ENCODE measurements at regions not wholly inside any gene's neighbourhood (a gene's known extent, or its start where the extent isn't known, plus 50 kb on each side); places are given as distances from the start of the nearest gene placed in this dataset.
"Not testable (repeated sequence)": the region's sequence is repeated elsewhere in the genome, so short reads cannot be mapped to it uniquely, and the experiment has no call there.

GRCh38 chr1:116292929-116293725, 79.9 kb upstream of the ATP1A1 start:
- Mint-ChIP-seq H3K27me3 (ENCODE audit: low read depth) (peaks cover 6% of the 10 kb centered on the region), H3K27ac (ENCODE audit: unreplicated experiment) (no peak overlapping the region), H3K9me3 (ENCODE audit: low read depth) (no peaks in the 10 kb centered on the region), H3K4me3 (ENCODE audit: unreplicated experiment) (no peak overlapping the region), H3K36me3 (ENCODE audit: low read depth) (no peaks in the 10 kb centered on the region), H3K4me1 (ENCODE audit: low read depth) (no peaks in the 10 kb centered on the region)
- DNase-seq (ENCODE audit: low spot score): no peak
- TF ChIP-seq CTCF (IDR thresholded peaks at IDR 0.05): no peak

- no peak for TF ChIP-seq CTCF (IDR thresholded peaks at IDR 0.05)
Observed at GRCh38 chr1:116297495-116298212, 75.4 kb upstream of the ATP1A1 start.

GRCh38 chr1:116298213-116298579, 74.8 kb upstream of the ATP1A1 start:
- not testable (repeated sequence) for H3K27ac Mint-ChIP-seq (ENCODE audit: unreplicated experiment); H3K36me3 Mint-ChIP-seq (ENCODE audit: low read depth); DNase-seq (ENCODE audit: low spot score); H3K9me3 Mint-ChIP-seq (ENCODE audit: low read depth); H3K4me3 Mint-ChIP-seq (ENCODE audit: unreplicated experiment); H3K27me3 Mint-ChIP-seq (ENCODE audit: low read depth); H3K4me1 Mint-ChIP-seq (ENCODE audit: low read depth)

More at GRCh38 chr1:116297495-116298212, 75.4 kb upstream of the ATP1A1 start:
- no peaks in the 10 kb centered on the region for H3K4me1 Mint-ChIP-seq (ENCODE audit: low read depth)
- H3K9me3 Mint-ChIP-seq (ENCODE audit: low read depth): peaks cover 5% of the 10 kb centered on the region
- H3K27ac Mint-ChIP-seq (ENCODE audit: unreplicated experiment): no peak overlapping the region
- no peak for DNase-seq (ENCODE audit: low spot score)
- H3K36me3 Mint-ChIP-seq (ENCODE audit: low read depth): no peaks in the 10 kb centered on the region
- no peak overlapping the region for H3K4me3 Mint-ChIP-seq (ENCODE audit: unreplicated experiment)
- peaks cover 4% of the 10 kb centered on the region for H3K27me3 Mint-ChIP-seq (ENCODE audit: low read depth)

- peaks cover 5% of the 10 kb centered on the region for H3K9me3 Mint-ChIP-seq (ENCODE audit: low read depth)
- peaks cover 4% of the 10 kb centered on the region for H3K27me3 Mint-ChIP-seq (ENCODE audit: low read depth)
- DNase-seq (ENCODE audit: low spot score): no peak
- H3K4me3 Mint-ChIP-seq (ENCODE audit: unreplicated experiment): no peak overlapping the region
- no peak for TF ChIP-seq CTCF (IDR thresholded peaks at IDR 0.05)
- H3K27ac Mint-ChIP-seq (ENCODE audit: unreplicated experiment): no peak overlapping the region
- no peaks in the 10 kb centered on the region for H3K4me1 Mint-ChIP-seq (ENCODE audit: low read depth)
- H3K36me3 Mint-ChIP-seq (ENCODE audit: low read depth): no peaks in the 10 kb centered on the region
Observed at GRCh38 chr1:116298746-116299145, 74.3 kb upstream of the ATP1A1 start.

- Mint-ChIP-seq H3K27me3 (ENCODE audit: low read depth) (peaks cover 4% of the 10 kb centered on the region), H3K4me1 (ENCODE audit: low read depth) (no peaks in the 10 kb centered on the region), H3K27ac (ENCODE audit: unreplicated experiment) (no peak overlapping the region), H3K36me3 (ENCODE audit: low read depth) (no peaks in the 10 kb centered on the region), H3K4me3 (ENCODE audit: unreplicated experiment) (no peak overlapping the region), H3K9me3 (ENCODE audit: low read depth) (peaks cover 5% of the 10 kb centered on the region)
- DNase-seq (ENCODE audit: low spot score): no peak
- TF ChIP-seq CTCF (IDR thresholded peaks at IDR 0.05): no peak
Observed at GRCh38 chr1:116299248-116299647, 73.8 kb upstream of the ATP1A1 start.
